Psoas muscle (tissue), 7 donors: ENCODE measurements at regions not wholly inside any gene's neighbourhood (a gene's known extent, or its start where the extent isn't known, plus 50 kb on each side); places are given as distances from the start of the nearest gene placed in this dataset.

Experiments used
- ATAC-seq, 4 donors: fragments of 200-7000 bp; cut with Tn5 transposase; one replicate each; pipeline ENCODE4 v1.9.1; 2020; ENCODE audit warnings: moderate library complexity in 3 of 4, mild to moderate bottlenecking in 2 of 4
- DNase-seq, 2 donors: peaks; one replicate each; pipeline ENCODE4 v3.0.0-alpha.2; 2020
- H3K27ac ChIP-seq: fragments of 200-600 bp; one replicate; pipeline ENCODE4 v1.8.0; 2022
- H3K27me3 ChIP-seq, 3 donors: fragments of 200-600 bp in 1 of 3; one replicate each; pipeline versions ENCODE4 v1.6.1 to v1.8.0; 2013 to 2022; ENCODE audit warnings: low read length in 2 of 3, mild to moderate bottlenecking in 2 of 3, moderate library complexity in 1 of 3; ENCODE audit not compliant: insufficient read depth in 3 of 3
- H3K36me3 ChIP-seq, 2 donors: fragments of 200-600 bp in 1 of 2; one replicate each; pipeline versions ENCODE4 v1.6.1 to v1.8.0; 2013 to 2022; ENCODE audit warnings: low read depth in 1 of 2, mild to moderate bottlenecking in 1 of 2, moderate library complexity in 1 of 2; ENCODE audit not compliant: insufficient read depth in 1 of 2
- H3K4me1 ChIP-seq: fragments of 200-600 bp; one replicate; pipeline ENCODE4 v1.8.0; 2022
- H3K4me3 ChIP-seq: fragments of 200-600 bp; one replicate; pipeline ENCODE4 v1.8.0; 2022; ENCODE audit warnings: mild to moderate bottlenecking
- H3K9me3 ChIP-seq: fragments of 200-600 bp; one replicate; pipeline ENCODE4 v1.8.0; 2022
- WGBS, 3 donors: extraction: QIAGEN DNeasy Blood & Tissue Kit; methylation state at CpG; one replicate each; pipeline versions ENCODE4 v1.1.6 to v1.1.7; 2013; 5-methylcytosine and 5-hydroxymethylcytosine counted together
- intact Hi-C, 2 donors: fragments of 100-400 bp; cut with DNase I; formaldehyde crosslinking; loops; one replicate each; pipeline versions ENCODE4 v1.11.0 to v1.14.2; 2022
- TF ChIP-seq, protein P1 (sequence below): fragments of 200-600 bp; IDR thresholded peaks from one replicate; pipeline ENCODE4 v1.8.0; 2022; ENCODE audit warnings: antibody characterized with exemption
- donor health status: healthy with polysubstance abuse.
- donor health status: DM: no; HTN: no; CAD: no; lungs with moderate emphysema.
- donor health status: Bipolar disorder and iron deficiency.
- donor health status: healthy.
- donor health status: DM: yes; HTN: yes; CAD: no.
- donor health status: DM: no; HTN: no; CAD: no.
- donor health status: DM: yes; HTN: yes; CAD: no.

DNA sequence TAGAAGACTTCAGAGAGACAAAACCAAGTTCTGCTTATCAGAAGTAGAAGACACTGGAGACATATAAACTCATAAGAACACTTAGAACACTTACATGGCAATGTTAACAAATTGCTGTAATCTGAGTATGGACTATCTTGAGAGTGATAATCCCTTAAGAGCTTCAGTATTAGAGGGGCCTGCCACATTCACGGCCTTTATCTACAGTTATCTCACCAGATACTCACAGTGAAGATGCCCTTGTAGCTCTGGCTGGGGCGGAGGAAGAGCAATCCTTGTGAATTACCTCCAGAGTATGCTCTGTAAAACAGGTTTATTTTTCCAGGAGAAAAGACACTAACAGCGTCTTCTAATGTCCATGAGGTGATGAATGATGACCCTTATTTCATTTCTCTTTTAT lies 762.8 kb downstream of the FAM181B start:
- 58 to 66% (median 65%) methylated on average over 3 of the region's 3 CpGs for WGBS, 3 donors
- H3K27me3 ChIP-seq, result no peaks in the 10 kb centered on the region
- DNase-seq (no peak), ATAC-seq (no peak)
- H3K36me3 ChIP-seq, result no peaks in the 10 kb centered on the region
- H3K4me3 ChIP-seq, result no peak overlapping the region
- H3K9me3 ChIP-seq, result no peaks in the 10 kb centered on the region
- H3K27ac ChIP-seq, result no peak overlapping the region
- TF ChIP-seq, protein P1, sequence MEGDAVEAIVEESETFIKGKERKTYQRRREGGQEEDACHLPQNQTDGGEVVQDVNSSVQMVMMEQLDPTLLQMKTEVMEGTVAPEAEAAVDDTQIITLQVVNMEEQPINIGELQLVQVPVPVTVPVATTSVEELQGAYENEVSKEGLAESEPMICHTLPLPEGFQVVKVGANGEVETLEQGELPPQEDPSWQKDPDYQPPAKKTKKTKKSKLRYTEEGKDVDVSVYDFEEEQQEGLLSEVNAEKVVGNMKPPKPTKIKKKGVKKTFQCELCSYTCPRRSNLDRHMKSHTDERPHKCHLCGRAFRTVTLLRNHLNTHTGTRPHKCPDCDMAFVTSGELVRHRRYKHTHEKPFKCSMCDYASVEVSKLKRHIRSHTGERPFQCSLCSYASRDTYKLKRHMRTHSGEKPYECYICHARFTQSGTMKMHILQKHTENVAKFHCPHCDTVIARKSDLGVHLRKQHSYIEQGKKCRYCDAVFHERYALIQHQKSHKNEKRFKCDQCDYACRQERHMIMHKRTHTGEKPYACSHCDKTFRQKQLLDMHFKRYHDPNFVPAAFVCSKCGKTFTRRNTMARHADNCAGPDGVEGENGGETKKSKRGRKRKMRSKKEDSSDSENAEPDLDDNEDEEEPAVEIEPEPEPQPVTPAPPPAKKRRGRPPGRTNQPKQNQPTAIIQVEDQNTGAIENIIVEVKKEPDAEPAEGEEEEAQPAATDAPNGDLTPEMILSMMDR, result no peak
- H3K4me1 ChIP-seq, result no peaks in the 10 kb centered on the region
- intact Hi-C loops, result no loop called here

DNA sequence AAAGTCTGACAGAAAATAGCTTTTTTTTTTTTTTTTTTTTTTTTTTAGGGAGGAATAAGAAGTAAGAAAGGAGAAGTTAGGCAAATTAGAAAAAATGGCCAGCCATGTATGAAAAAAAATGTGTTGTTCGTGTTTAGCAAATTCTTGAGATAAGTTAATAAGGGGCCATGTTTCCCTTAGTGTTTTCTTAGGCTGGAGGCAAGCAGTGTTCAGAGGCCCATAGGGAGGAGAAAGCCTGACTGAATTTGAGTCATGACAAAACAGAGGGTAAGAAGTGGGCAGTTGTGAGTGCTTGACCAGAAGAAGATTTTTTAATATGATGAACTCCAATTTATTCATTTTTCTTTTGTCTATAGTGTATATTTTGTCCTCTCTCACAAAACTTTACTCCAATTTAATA lies 766.4 kb downstream of the FAM181B start:
- DNase-seq, result no peak
- H3K9me3 ChIP-seq, result no peaks in the 10 kb centered on the region
- no peaks in the 10 kb centered on the region for H3K4me1 ChIP-seq
- WGBS, 3 donors, result 39 to 61% (median 52%) methylated on average over 1 of the region's 1 CpG
- intact Hi-C loops, result no loop called here
- no peaks in the 10 kb centered on the region for H3K27me3 ChIP-seq
- no peak overlapping the region for H3K27ac ChIP-seq
- TF ChIP-seq, protein P1, result no peak
- ATAC-seq, result no peak
- no peaks in the 10 kb centered on the region for H3K36me3 ChIP-seq
- H3K4me3 ChIP-seq, result no peak overlapping the region

DNA sequence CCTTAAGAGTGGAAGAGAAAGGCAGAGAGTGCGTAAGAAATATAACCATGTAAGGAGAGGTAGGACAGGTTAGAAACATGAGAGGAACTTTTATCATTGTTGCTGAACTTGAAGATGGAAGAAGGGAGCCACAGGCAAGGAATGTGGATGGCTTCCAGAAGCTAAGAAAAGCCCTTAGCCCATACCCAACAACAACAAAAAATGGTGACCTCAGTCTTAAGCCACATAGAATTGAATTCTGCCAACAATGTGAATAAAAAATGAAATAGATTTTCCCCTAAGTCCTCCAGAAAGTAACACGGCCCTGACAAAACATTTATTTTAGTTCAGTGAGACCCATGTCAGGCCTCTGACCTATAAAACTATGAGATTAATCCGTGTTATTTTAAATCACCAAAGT lies 767.3 kb downstream of the FAM181B start:
- no peak for ATAC-seq
- 68 to 87% (median 76%) methylated on average over 3 of the region's 3 CpGs for WGBS, 3 donors

DNA sequence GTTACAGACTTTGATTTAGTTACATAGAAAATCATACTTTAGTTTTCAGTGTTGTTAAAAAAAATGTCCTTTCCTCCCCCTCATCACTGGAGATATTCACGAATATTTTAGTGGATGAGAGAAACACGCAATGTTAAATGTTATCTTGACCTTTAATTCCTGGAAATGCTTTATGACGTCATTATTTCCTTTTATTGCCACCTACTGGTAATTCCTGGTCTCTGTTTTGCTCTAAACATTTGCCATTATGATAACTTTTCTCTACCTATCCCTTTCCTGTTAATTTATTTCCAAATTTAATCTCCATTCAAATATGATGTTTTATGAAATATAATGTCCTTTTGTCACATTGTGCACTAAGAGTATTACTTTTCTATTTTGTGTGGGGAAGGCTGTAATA lies 770.6 kb downstream of the FAM181B start:
- H3K9me3 ChIP-seq, result no peaks in the 10 kb centered on the region
- TF ChIP-seq, protein P1, result no peak
- H3K4me3 ChIP-seq, result no peak overlapping the region
- H3K27me3 ChIP-seq, result no peaks in the 10 kb centered on the region
- no peaks in the 10 kb centered on the region for H3K4me1 ChIP-seq
- ATAC-seq (no peak), DNase-seq (no peak)
- H3K27ac ChIP-seq, result no peak overlapping the region
- WGBS, 3 donors, result 21 to 28% (median 27%) methylated on average over 3 of the region's 3 CpGs
- intact Hi-C loops, result no loop called here
- no peaks in the 10 kb centered on the region for H3K36me3 ChIP-seq

More for the DNA sequence above, 767.3 kb downstream of the FAM181B start:
- no peak for DNase-seq
- H3K4me3 ChIP-seq, result no peak overlapping the region
- no peaks in the 10 kb centered on the region for H3K9me3 ChIP-seq
- TF ChIP-seq, protein P1, result no peak
- H3K36me3 ChIP-seq, result no peaks in the 10 kb centered on the region
- no peaks in the 10 kb centered on the region for H3K4me1 ChIP-seq
- intact Hi-C loops, result no loop called here
- no peak overlapping the region for H3K27ac ChIP-seq
- no peaks in the 10 kb centered on the region for H3K27me3 ChIP-seq

DNA sequence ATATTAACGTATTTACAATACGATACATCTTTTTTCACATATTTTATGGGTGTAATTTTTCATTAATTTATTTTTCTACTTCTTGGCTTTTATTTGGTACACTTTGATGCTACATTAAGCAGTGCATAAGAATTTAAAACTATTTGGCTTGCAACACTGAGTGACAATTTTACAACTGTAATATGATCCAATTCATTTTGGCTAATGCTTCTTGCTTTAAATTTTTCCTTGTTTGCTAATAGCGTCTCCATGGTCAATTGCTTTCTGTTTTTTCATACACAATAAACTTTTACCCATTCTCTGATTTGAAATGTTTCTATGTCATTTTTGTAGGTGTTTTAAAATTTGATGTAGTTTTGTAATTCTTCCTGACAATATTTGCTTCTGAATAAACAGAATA lies 773.2 kb downstream of the FAM181B start:
- ATAC-seq, result no peak
- intact Hi-C loops, result no loop called here
- no peaks in the 10 kb centered on the region for H3K4me1 ChIP-seq
- no peak overlapping the region for H3K4me3 ChIP-seq
- no peaks in the 10 kb centered on the region for H3K27me3 ChIP-seq
- WGBS, 3 donors, result 38 to 47% (median 46%) methylated on average over 3 of the region's 3 CpGs
- no peaks in the 10 kb centered on the region for H3K36me3 ChIP-seq
- H3K27ac ChIP-seq, result no peak overlapping the region
- DNase-seq, result no peak
- TF ChIP-seq, protein P1, result no peak
- no peaks in the 10 kb centered on the region for H3K9me3 ChIP-seq
